ENCODE measurements at regions not wholly inside any gene's neighbourhood (a gene's known extent, or its start where the extent isn't known, plus 50 kb on each side); places are given as distances from the start of the nearest gene placed in this dataset.

DNA sequence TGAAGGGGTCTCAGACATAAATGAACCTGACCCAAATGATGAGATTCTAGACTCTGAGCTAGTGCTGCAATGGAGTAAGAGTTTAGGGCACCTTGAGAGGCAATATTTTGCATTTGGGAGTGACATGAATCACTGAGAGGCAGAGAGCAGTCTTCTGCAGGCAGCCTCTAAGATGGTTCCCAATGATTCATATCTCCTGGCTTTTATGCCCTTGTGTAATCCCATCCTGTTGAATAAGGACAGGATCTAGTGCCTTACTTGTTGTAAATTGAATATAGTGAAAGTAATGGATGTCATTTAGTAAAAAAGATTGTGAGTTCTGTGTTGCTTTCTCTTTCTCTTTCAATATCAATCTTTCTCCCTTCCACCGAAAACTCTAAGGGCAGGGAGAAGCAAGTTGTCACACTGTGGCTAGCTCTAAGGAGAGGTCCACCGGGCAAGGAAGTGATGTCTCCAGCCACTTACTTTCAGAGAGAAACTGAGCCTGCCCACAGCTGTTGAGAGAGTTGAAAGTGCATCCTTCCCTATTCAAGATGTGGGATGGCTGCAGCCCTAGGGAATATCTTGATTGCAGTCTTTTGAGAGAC, 144.7 kb downstream of the TRIB2 start:
- Histone ChIP-seq H3K4me1 (peaks cover 19% of the 10 kb centered on the region), H3K27ac (peak overlapping the region; percentile 40), H3K4me3 (no peak overlapping the region), H3K9me3 (peaks cover 10% of the 10 kb centered on the region), H3K27me3 (ENCODE audit: low read depth) (no peaks in the 10 kb centered on the region), H3K36me3 (no peaks in the 10 kb centered on the region)
- DNase-seq (no peak), ATAC-seq (no peak)
- TF ChIP-seq, protein P1, sequence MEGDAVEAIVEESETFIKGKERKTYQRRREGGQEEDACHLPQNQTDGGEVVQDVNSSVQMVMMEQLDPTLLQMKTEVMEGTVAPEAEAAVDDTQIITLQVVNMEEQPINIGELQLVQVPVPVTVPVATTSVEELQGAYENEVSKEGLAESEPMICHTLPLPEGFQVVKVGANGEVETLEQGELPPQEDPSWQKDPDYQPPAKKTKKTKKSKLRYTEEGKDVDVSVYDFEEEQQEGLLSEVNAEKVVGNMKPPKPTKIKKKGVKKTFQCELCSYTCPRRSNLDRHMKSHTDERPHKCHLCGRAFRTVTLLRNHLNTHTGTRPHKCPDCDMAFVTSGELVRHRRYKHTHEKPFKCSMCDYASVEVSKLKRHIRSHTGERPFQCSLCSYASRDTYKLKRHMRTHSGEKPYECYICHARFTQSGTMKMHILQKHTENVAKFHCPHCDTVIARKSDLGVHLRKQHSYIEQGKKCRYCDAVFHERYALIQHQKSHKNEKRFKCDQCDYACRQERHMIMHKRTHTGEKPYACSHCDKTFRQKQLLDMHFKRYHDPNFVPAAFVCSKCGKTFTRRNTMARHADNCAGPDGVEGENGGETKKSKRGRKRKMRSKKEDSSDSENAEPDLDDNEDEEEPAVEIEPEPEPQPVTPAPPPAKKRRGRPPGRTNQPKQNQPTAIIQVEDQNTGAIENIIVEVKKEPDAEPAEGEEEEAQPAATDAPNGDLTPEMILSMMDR (IDR thresholded peaks at IDR 0.05) = no peak
- intact Hi-C loops (cut with DNase I) = no loop called here

DNA sequence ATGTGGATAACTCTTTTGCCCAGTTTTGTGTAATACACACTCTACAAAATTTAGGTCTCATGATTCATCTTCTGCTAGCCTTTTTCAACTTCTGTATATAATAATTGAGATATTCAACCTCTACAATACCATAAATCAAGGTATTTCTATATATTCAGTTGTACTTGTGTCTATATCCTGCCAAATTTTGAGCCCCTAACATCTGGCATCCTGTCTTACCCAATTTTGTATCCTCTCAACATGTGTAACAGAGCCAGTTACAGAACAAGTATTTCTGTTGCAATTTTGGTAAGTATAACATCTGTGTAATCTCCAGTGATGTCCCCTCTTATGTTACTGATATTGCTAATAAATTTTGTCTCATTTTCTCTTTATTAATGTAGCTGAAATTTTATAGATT, 145.8 kb downstream of the TRIB2 start:
- intact Hi-C loops (cut with DNase I) = no loop called here
- no peaks in the 10 kb centered on the region for H3K27me3 ChIP-seq (ENCODE audit: low read depth)
- H3K9me3 ChIP-seq = peaks cover 10% of the 10 kb centered on the region
- DNase-seq = no peak
- TF ChIP-seq, protein P1 (IDR thresholded peaks at IDR 0.05) = no peak
- ATAC-seq = no peak
- H3K36me3 ChIP-seq = no peaks in the 10 kb centered on the region
- no peak overlapping the region for H3K27ac ChIP-seq
- peaks cover 15% of the 10 kb centered on the region for H3K4me1 ChIP-seq
- no peak overlapping the region for H3K4me3 ChIP-seq

DNA sequence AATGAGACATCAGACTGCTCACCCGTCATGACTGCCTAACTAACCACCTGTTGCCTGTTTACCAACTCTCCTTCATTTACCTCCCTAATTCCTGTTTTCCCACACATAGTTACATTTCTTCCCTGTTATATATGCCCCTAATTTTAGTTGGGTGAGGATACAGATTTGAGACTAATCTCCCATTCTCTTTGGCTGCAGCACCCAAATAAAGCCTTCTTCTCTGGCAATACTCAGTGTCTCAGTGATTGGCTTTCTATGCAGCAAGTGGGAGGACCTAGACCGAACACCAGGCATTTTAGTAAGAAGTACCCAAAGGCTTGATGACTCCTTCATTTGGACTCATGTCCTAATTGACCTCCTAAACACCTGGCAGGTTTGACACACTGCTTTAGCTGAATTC, 147.2 kb downstream of the TRIB2 start:
- no peak overlapping the region for H3K27ac ChIP-seq

DNA sequence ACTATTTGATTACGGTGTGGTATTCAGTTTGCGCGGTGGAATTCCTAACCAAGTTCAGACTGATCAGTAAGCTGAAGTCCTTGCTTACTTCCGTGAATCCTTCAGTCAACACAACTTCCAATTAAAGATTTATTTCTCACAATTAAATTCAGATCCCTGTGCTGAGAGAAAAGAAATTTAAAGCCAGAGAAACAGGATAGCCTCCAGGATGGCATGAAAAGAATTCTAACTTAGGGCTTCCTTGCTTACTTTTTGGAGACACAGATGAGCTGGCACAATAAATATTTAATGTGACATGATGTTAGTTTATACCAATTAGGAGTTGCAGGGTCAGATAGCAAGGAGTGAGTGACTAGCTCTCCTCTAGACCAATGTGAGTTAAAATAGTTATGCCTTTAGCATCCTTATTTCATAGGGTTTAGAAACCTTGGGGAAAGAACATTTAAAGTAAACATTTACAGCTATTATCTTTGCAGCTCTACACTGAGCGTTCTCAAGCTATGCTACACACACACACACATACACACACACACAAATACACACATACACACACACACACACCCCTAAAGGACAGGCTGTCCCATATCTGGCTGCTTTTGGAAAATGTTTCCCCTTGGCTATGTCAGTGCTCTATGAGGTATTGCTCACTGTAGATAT, 151.0 kb downstream of the TRIB2 start:
- H3K4me1 ChIP-seq = no peaks in the 10 kb centered on the region
- no peaks in the 10 kb centered on the region for H3K27me3 ChIP-seq (ENCODE audit: low read depth)
- H3K27ac ChIP-seq = no peak overlapping the region
- TF ChIP-seq, protein P1 (IDR thresholded peaks at IDR 0.05) = no peak
- no peak overlapping the region for H3K4me3 ChIP-seq
- intact Hi-C loops (cut with DNase I) = no loop called here
- ATAC-seq = no peak
- H3K36me3 ChIP-seq = no peaks in the 10 kb centered on the region
- no peak for DNase-seq
- peaks cover 10% of the 10 kb centered on the region for H3K9me3 ChIP-seq

More for the DNA sequence above, 147.2 kb downstream of the TRIB2 start:
- DNase-seq = no peak
- Histone ChIP-seq H3K4me3 (no peak overlapping the region), H3K27me3 (ENCODE audit: low read depth) (no peaks in the 10 kb centered on the region), H3K36me3 (no peaks in the 10 kb centered on the region), H3K4me1 (peaks cover 12% of the 10 kb centered on the region), H3K9me3 (peaks cover 10% of the 10 kb centered on the region)
- ATAC-seq = no peak
- intact Hi-C loops (cut with DNase I) = no loop called here
- TF ChIP-seq, protein P1 (IDR thresholded peaks at IDR 0.05) = no peak

DNA sequence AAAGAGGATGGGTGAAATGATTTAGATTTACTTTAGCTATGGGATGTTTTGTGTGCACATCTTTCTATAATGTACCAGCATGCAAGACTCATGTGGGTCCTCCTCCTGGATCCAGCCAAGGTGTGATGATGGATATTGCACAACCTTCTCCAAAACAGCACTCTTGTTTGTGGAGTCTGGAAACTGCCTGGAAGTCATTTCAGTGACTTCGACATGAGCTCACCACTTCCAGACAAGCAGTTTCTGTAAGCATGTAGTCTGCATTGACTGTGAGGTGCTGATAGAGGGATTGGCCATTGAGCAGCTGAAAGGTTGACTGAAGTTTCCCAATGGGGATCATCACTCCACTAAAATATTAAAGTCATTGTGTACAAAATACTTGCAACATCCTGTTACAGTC, 154.0 kb downstream of the TRIB2 start:
- Histone ChIP-seq H3K4me3 (no peak overlapping the region), H3K27me3 (ENCODE audit: low read depth) (no peaks in the 10 kb centered on the region), H3K4me1 (no peaks in the 10 kb centered on the region), H3K9me3 (no peaks in the 10 kb centered on the region), H3K27ac (no peak overlapping the region), H3K36me3 (no peaks in the 10 kb centered on the region)
- TF ChIP-seq, protein P1 (IDR thresholded peaks at IDR 0.05) = no peak
- intact Hi-C loops (cut with DNase I) = no loop called here
- ATAC-seq (no peak), DNase-seq (no peak)

All from lower lobe of right lung (tissue), 2 donors.